ENCODE measurements at regions not wholly inside any gene's neighbourhood (a gene's known extent, or its start where the extent isn't known, plus 50 kb on each side); places are given as distances from the start of the nearest gene placed in this dataset.

GRCh38 chr11:15485432-15485831 is 370.7 kb downstream of the INSC start:
- DNase-seq (ENCODE audit: low read depth), result no peak

GRCh38 chr11:15489281-15489680 is 374.6 kb downstream of the INSC start:
- DNase-seq (ENCODE audit: low read depth), result no peak

GRCh38 chr11:15490535-15490934 is 375.8 kb downstream of the INSC start:
- DNase-seq (ENCODE audit: low read depth), result no peak

- DNase-seq (ENCODE audit: low read depth), result no peak
Measured at GRCh38 chr11:15493066-15493465, 378.3 kb downstream of the INSC start.

GRCh38 chr11:15493921-15494620 is 379.3 kb downstream of the INSC start:
- DNase-seq (ENCODE audit: low read depth), result no peak

GRCh38 chr11:15494740-15495139 is 380.0 kb downstream of the INSC start:
- DNase-seq (ENCODE audit: low read depth), result no peak

GRCh38 chr11:15495462-15495861 is 380.7 kb downstream of the INSC start:
- DNase-seq (ENCODE audit: low read depth), result no peak

- DNase-seq (ENCODE audit: low read depth), result no peak
Measured at GRCh38 chr11:15497366-15497765, 382.6 kb downstream of the INSC start.

- DNase-seq (ENCODE audit: low read depth), result no peak
Measured at GRCh38 chr11:15499674-15500073, 385.0 kb downstream of the INSC start.

GRCh38 chr11:15500643-15501042 is 385.9 kb downstream of the INSC start:
- DNase-seq (ENCODE audit: low read depth), result no peak

GRCh38 chr11:15501566-15501965 is 386.8 kb downstream of the INSC start:
- no peak for DNase-seq (ENCODE audit: low read depth)

- no peak for DNase-seq (ENCODE audit: low read depth)
Measured at GRCh38 chr11:15505155-15505554, 390.4 kb downstream of the INSC start.

- no peak for DNase-seq (ENCODE audit: low read depth)
Measured at GRCh38 chr11:15507592-15507991, 392.9 kb downstream of the INSC start.

- DNase-seq (ENCODE audit: low read depth), result no peak
Measured at GRCh38 chr11:15509082-15509481, 394.4 kb downstream of the INSC start.

- no peak for DNase-seq (ENCODE audit: low read depth)
Measured at GRCh38 chr11:15519124-15519791, 404.5 kb downstream of the INSC start.

GRCh38 chr11:15519911-15520310 is 405.2 kb downstream of the INSC start:
- DNase-seq (ENCODE audit: low read depth), result no peak

GRCh38 chr11:15523543-15523942 is 408.8 kb downstream of the INSC start:
- DNase-seq (ENCODE audit: low read depth), result no peak

GRCh38 chr11:15525582-15525981 is 410.9 kb downstream of the INSC start:
- DNase-seq (ENCODE audit: low read depth), result no peak

GRCh38 chr11:15526032-15526431 is 411.3 kb downstream of the INSC start:
- DNase-seq (ENCODE audit: low read depth), result no peak

GRCh38 chr11:15526859-15527450 is 412.2 kb downstream of the INSC start:
- DNase-seq (ENCODE audit: low read depth), result no peak

- no peak for DNase-seq (ENCODE audit: low read depth)
Measured at GRCh38 chr11:15532432-15532831, 417.7 kb downstream of the INSC start.

GRCh38 chr11:15534266-15534665 is 419.5 kb downstream of the INSC start:
- no peak for DNase-seq (ENCODE audit: low read depth)

- DNase-seq (ENCODE audit: low read depth), result no peak
Measured at GRCh38 chr11:15535414-15535813, 420.7 kb downstream of the INSC start.

GRCh38 chr11:15536438-15536837 is 421.7 kb downstream of the INSC start:
- DNase-seq (ENCODE audit: low read depth), result no peak

Data from activated T-cell treated with anti-CD3 and anti-CD28 coated beads for 24 hours (primary cell).